GM12891 (cell line): ENCODE measurements at regions not wholly inside any gene's neighbourhood (a gene's known extent, or its start where the extent isn't known, plus 50 kb on each side); places are given as distances from the start of the nearest gene placed in this dataset.

Experiments used
- POLR2A ChIP-seq: IDR thresholded peaks from 2 replicates; pipeline ENCODE4 v1.6.1; 2011; ENCODE audit warnings: low read depth, low read length, control low read depth
- POLR2AphosphoS5 ChIP-seq: IDR thresholded peaks from 2 replicates; pipeline ENCODE4 v1.6.1; 2011; ENCODE audit warnings: low read depth, low read length, control low read depth
- SPI1 ChIP-seq: IDR thresholded peaks from 2 replicates; pipeline ENCODE4 v1.6.1; 2011; ENCODE audit warnings: low read depth, low read length, control low read depth

- TF ChIP-seq POLR2A (no peak), POLR2AphosphoS5 (no peak), SPI1 (no peak)
Observed at GRCh38 chr5:124071039-124071438, 559.1 kb downstream of the CSNK1G3 start.
